Uterus (tissue), 3 donors: ENCODE measurements at regions not wholly inside any gene's neighbourhood (a gene's known extent, or its start where the extent isn't known, plus 50 kb on each side); places are given as distances from the start of the nearest gene placed in this dataset.

ENCODE experiments used
- DNase-seq, 2 donors: peaks; one replicate each; pipeline ENCODE4 v3.0.0-alpha.2; 2019 to 2020
- H3K27ac ChIP-seq, 2 donors: fragments of 200-600 bp; sonication (generic); 1 replicate in 1 of 2; 2 replicates in 1 of 2; pipeline ENCODE4 v1.5.1; 2016 to 2018
- H3K27me3 ChIP-seq, 2 donors: fragments of 200-600 bp; sonication (generic); one replicate each; pipeline ENCODE4 v1.5.1; 2018 to 2019; ENCODE audit warnings: control low read depth in 1 of 2
- H3K36me3 ChIP-seq, 2 donors: fragments of 200-600 bp; sonication (generic); one replicate each; pipeline ENCODE4 v1.5.1; 2019; ENCODE audit warnings: control low read depth in 1 of 2
- H3K4me1 ChIP-seq, 2 donors: fragments of 200-600 bp; sonication (generic); one replicate each; pipeline ENCODE4 v1.5.1; 2018 to 2019; ENCODE audit warnings: control low read depth in 1 of 2
- H3K4me3 ChIP-seq, 2 donors: fragments of 200-600 bp; sonication (generic); 1 replicate in 1 of 2; 2 replicates in 1 of 2; pipeline ENCODE4 v1.5.1; 2018 to 2019; ENCODE audit warnings: mild to moderate bottlenecking in 1 of 2
- H3K9me3 ChIP-seq, 2 donors: fragments of 200-600 bp; sonication (generic); one replicate each; pipeline ENCODE4 v1.5.1; 2019; ENCODE audit warnings: control low read depth in 1 of 2
- CTCF ChIP-seq, 4 experiments: fragments of 200-600 bp in 2 of 4; fragments of 450-650 bp in 2 of 4; sonication (generic) in 2 of 4; IDR thresholded peaks; one replicate each; pipeline ENCODE4 v1.5.1; 2016 to 2019; ENCODE audit warnings: antibody characterized with exemption in 4 of 4, mild to moderate bottlenecking in 2 of 4, moderate library complexity in 1 of 4
- POLR2A ChIP-seq, 2 donors: fragments of 450-650 bp; IDR thresholded peaks; one replicate each; pipeline ENCODE4 v1.6.1; 2016; ENCODE audit warnings: antibody characterized with exemption in 2 of 2, mild to moderate bottlenecking in 1 of 2, moderate library complexity in 1 of 2
- intact Hi-C: fragments of 100-400 bp; cut with DNase I; formaldehyde crosslinking; loops from one replicate; pipeline ENCODE4 v1.15.1; 2023; ENCODE audit warnings: low total_unique reads
- donor health status: DM: yes; HTN: yes; CAD: no.

- Histone ChIP-seq H3K27me3 (no peaks in the 10 kb centered on the region), H3K4me1 (no peaks in the 10 kb centered on the region), H3K4me3 (no peak overlapping the region), H3K27ac (no peak overlapping the region), H3K9me3 (no peaks in the 10 kb centered on the region), H3K36me3 (no peaks in the 10 kb centered on the region)
- intact Hi-C loops = no loop called here
- DNase-seq = no peak
- TF ChIP-seq CTCF (IDR thresholded peaks at IDR 0.05) = no peak
- TF ChIP-seq POLR2A (IDR thresholded peaks at IDR 0.05) = no peak
Observed at GRCh38 chr4:124884316-124884715, 171.8 kb upstream of the ANKRD50 start.

GRCh38 chr4:124883632-124884031 lies 171.1 kb upstream of the ANKRD50 start:
- no peak for TF ChIP-seq CTCF (IDR thresholded peaks at IDR 0.05)
- no peak for TF ChIP-seq POLR2A (IDR thresholded peaks at IDR 0.05)
- no peaks in the 10 kb centered on the region for H3K36me3 ChIP-seq
- H3K27me3 ChIP-seq = no peaks in the 10 kb centered on the region
- no peaks in the 10 kb centered on the region for H3K9me3 ChIP-seq
- no peak overlapping the region for H3K4me3 ChIP-seq
- intact Hi-C loops = no loop called here
- no peak overlapping the region for H3K27ac ChIP-seq
- DNase-seq = no peak
- H3K4me1 ChIP-seq = no peaks in the 10 kb centered on the region

GRCh38 chr4:124879195-124879594 lies 166.7 kb upstream of the ANKRD50 start:
- no peak for DNase-seq
- no peak overlapping the region for H3K27ac ChIP-seq
- no peaks in the 10 kb centered on the region for H3K36me3 ChIP-seq
- intact Hi-C loops = no loop called here
- no peaks in the 10 kb centered on the region for H3K27me3 ChIP-seq
- no peaks in the 10 kb centered on the region for H3K9me3 ChIP-seq
- no peaks in the 10 kb centered on the region for H3K4me1 ChIP-seq
- TF ChIP-seq POLR2A (IDR thresholded peaks at IDR 0.05) = no peak
- TF ChIP-seq CTCF (IDR thresholded peaks at IDR 0.05) = no peak
- no peak overlapping the region for H3K4me3 ChIP-seq

- no peak overlapping the region for H3K4me3 ChIP-seq
- no peak for DNase-seq
- intact Hi-C loops = no loop called here
- no peaks in the 10 kb centered on the region for H3K36me3 ChIP-seq
- no peak overlapping the region for H3K27ac ChIP-seq
- no peaks in the 10 kb centered on the region for H3K27me3 ChIP-seq
- TF ChIP-seq POLR2A (IDR thresholded peaks at IDR 0.05) (no peak), CTCF (IDR thresholded peaks at IDR 0.05) (no peak)
- no peaks in the 10 kb centered on the region for H3K4me1 ChIP-seq
- no peaks in the 10 kb centered on the region for H3K9me3 ChIP-seq
Observed at GRCh38 chr4:124874172-124874450, 161.6 kb upstream of the ANKRD50 start.

GRCh38 chr4:124873361-124874171 lies 161.0 kb upstream of the ANKRD50 start:
- Histone ChIP-seq H3K36me3 (no peaks in the 10 kb centered on the region), H3K4me3 (no peak overlapping the region), H3K27ac (no peak overlapping the region), H3K27me3 (no peaks in the 10 kb centered on the region), H3K9me3 (no peaks in the 10 kb centered on the region), H3K4me1 (no peaks in the 10 kb centered on the region)
- TF ChIP-seq POLR2A (IDR thresholded peaks at IDR 0.05) = no peak
- no peak for TF ChIP-seq CTCF (IDR thresholded peaks at IDR 0.05)
- intact Hi-C loops = no loop called here
- DNase-seq = no peak
